Adrenal gland (tissue), 9 donors: ENCODE measurements at regions not wholly inside any gene's neighbourhood (a gene's known extent, or its start where the extent isn't known, plus 50 kb on each side); places are given as distances from the start of the nearest gene placed in this dataset.

Experiments
- DNase-seq, 7 donors: peaks; one replicate each; pipeline ENCODE4 v3.0.0-alpha.2; 2019 to 2020
- H3K27ac ChIP-seq, 5 donors: fragments of 200-600 bp; sonication (generic) in 4 of 5; 1 replicate in 3 of 5; 2 replicates in 2 of 5; pipeline versions ENCODE4 v1.5.1 to v1.8.0; 2016 to 2020; ENCODE audit warnings: mild to moderate bottlenecking in 1 of 5
- H3K27me3 ChIP-seq: fragments of 200-600 bp; 2 replicates; pipeline ENCODE4 v1.8.0; 2021
- H3K36me3 ChIP-seq, 2 donors: fragments of 200-600 bp; replicated peaks in 1 of 2; 1 replicate in 1 of 2; 2 replicates in 1 of 2; pipeline versions ENCODE4 v1.5.1 to v1.8.0; 2018 to 2022
- H3K4me1 ChIP-seq, 2 donors: fragments of 200-600 bp; replicated peaks in 1 of 2; 1 replicate in 1 of 2; 2 replicates in 1 of 2; pipeline versions ENCODE4 v1.5.1 to v1.8.0; 2018 to 2021
- H3K4me3 ChIP-seq, 4 donors: fragments of 200-600 bp; sonication (generic) in 3 of 4; one replicate each; pipeline ENCODE4 v1.5.1; 2016 to 2018
- H3K9me3 ChIP-seq, 3 donors: fragments of 200-600 bp; sonication (generic) in 1 of 3; replicated peaks in 1 of 3; 1 replicate in 2 of 3; 2 replicates in 1 of 3; pipeline versions ENCODE4 v1.5.1 to v1.8.0; 2016 to 2021
- CTCF ChIP-seq, 6 experiments: fragments of 450-650 bp in 4 of 6; fragments of 200-600 bp in 2 of 6; sonication (generic) in 1 of 6; IDR thresholded peaks; 1 replicate in 5 of 6; 2 replicates in 1 of 6; pipeline versions ENCODE4 v1.5.1 to v1.8.0; 2016 to 2021; ENCODE audit warnings: antibody characterized with exemption in 6 of 6, mild to moderate bottlenecking in 2 of 6, moderate library complexity in 1 of 6
- POLR2A ChIP-seq, 2 donors: fragments of 450-650 bp; IDR thresholded peaks; one replicate each; pipeline ENCODE4 v1.6.1; 2017; ENCODE audit warnings: antibody characterized with exemption in 2 of 2, mild to moderate bottlenecking in 2 of 2, moderate library complexity in 1 of 2
- WGBS, 4 donors: extraction: QIAGEN DNeasy Blood & Tissue Kit in 2 of 4; methylation state at CpG; one replicate each; pipeline versions ENCODE4 v1.1.5 to v1.1.7; 2013 to 2017; 5-methylcytosine and 5-hydroxymethylcytosine counted together
- intact Hi-C, 2 donors: fragments of 100-400 bp; cut with DNase I; formaldehyde crosslinking; loops; one replicate each; pipeline versions ENCODE4 v1.14.1 to v1.15.0; 2022 to 2023
- donor health status: healthy with polysubstance abuse.
- donor health status: Bipolar disorder and iron deficiency.
- donor health status: DM: yes; HTN: yes; CAD: no.
- donor health status: DM: no; HTN: no; CAD: no.
- donor health status: DM: no; HTN: no; CAD: no.

DNA sequence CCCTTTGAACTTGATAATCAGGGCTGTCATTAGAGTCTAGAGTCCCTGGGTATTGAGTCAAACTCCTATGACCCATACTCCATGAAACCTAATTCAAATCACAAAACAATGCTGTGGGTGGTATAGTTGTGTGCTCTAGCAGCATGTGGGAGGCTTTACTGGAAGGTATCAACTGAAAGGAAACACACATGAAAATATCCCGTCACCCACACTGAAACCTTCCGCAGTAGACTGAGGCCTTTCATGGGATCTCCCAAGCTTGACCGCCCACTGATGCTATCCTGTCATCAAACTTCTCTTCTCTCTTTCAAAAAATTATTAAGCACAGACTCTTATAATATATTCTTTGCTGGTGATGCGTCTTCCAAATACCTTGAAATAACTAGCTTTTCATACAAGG lies 569.1 kb upstream of the MEF2C start:
- Histone ChIP-seq H3K9me3 (no peaks in the 10 kb centered on the region), H3K27me3 (no peaks in the 10 kb centered on the region), H3K4me1 (no peaks in the 10 kb centered on the region), H3K4me3 (no peak overlapping the region), H3K36me3 (no peaks in the 10 kb centered on the region), H3K27ac (no peak overlapping the region)
- DNase-seq: no peak
- intact Hi-C loops: no loop called here
- TF ChIP-seq CTCF (IDR thresholded peaks at IDR 0.05) (no peak), POLR2A (IDR thresholded peaks at IDR 0.05) (no peak)
- WGBS, 4 donors: 87 to 92% (median 89%) methylated on average over 4 of the region's 4 CpGs

GRCh38 chr5:89451263-89451662 lies 568.3 kb upstream of the MEF2C start:
- Histone ChIP-seq H3K4me3 (no peak overlapping the region), H3K27ac (no peak overlapping the region), H3K4me1 (no peaks in the 10 kb centered on the region), H3K9me3 (no peaks in the 10 kb centered on the region), H3K36me3 (no peaks in the 10 kb centered on the region), H3K27me3 (no peaks in the 10 kb centered on the region)
- no peak for TF ChIP-seq CTCF (IDR thresholded peaks at IDR 0.05)
- intact Hi-C loops: no loop called here
- DNase-seq: no peak

DNA sequence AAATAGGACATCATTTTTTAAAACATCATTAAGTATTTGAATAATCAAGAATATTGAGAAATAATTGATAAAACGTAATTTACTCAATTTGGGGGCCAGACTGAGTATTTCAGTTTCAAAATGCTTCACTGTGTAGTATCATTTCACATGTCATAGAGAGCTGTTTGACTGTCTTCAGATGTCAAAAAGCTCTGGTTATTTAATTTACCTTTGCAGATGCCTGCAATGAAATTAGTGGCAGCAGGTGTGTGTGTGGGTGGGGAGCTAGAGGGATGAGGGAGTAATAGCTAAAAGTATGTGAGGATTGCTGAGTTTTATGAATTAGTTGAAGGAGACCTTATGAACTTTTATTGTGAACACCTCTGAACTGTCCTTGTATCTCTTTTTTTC lies 567.2 kb upstream of the MEF2C start:
- no peak for DNase-seq
- WGBS, 4 donors: 56 to 69% (median 64%) methylated on average over 1 of the region's 1 CpG
- Histone ChIP-seq H3K4me1 (no peaks in the 10 kb centered on the region), H3K9me3 (no peaks in the 10 kb centered on the region), H3K27ac (no peak overlapping the region), H3K36me3 (no peaks in the 10 kb centered on the region), H3K4me3 (no peak overlapping the region), H3K27me3 (no peaks in the 10 kb centered on the region)
- intact Hi-C loops: no loop called here
- TF ChIP-seq POLR2A (IDR thresholded peaks at IDR 0.05) (no peak), CTCF (IDR thresholded peaks at IDR 0.05) (no peak)

DNA sequence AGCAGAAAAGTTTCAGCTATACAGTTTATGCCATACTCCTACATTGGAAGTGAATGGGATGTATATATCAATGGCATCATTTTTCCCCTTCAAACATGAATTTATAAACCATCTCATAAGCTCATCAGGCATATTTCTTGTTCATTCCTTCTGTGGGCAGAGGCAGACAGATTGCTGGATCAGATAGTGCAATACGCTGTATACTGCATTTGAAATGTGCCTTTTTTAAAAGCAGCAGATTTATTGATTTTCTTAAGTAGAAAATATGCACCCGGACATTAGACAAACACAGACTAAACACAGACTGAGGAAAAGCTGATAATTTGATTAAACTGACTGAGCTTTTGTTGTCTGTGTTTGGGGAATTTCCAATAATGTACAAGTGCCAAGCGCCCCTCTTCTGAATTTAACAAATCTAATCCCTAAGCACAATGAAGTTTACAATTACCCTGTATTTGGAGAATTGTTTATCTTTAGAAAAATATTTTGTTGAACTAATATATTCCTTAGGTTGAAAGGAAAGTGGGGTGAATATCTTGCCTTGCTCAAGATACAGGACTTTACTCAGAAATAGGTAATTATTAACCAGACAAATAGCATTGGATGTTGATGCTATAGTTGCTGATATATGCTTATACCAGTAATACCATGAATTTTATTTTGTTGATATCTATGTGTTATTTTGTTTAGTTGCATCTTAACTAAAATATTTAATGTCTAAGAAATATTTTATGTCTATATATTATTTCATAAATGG lies 566.6 kb upstream of the MEF2C start:
- 66 to 75% (median 70%) methylated on average over 3 of the region's 3 CpGs for WGBS, 4 donors

More for the DNA sequence above, 566.6 kb upstream of the MEF2C start:
- no peak for TF ChIP-seq CTCF (IDR thresholded peaks at IDR 0.05)
- no peak for TF ChIP-seq POLR2A (IDR thresholded peaks at IDR 0.05)
- Histone ChIP-seq H3K27ac (no peak overlapping the region), H3K4me1 (no peaks in the 10 kb centered on the region), H3K4me3 (no peak overlapping the region), H3K36me3 (no peaks in the 10 kb centered on the region), H3K27me3 (no peaks in the 10 kb centered on the region), H3K9me3 (no peaks in the 10 kb centered on the region)
- no peak for DNase-seq
- intact Hi-C loops: no loop called here
